Breast epithelium (tissue), 4 donors: ENCODE measurements at regions not wholly inside any gene's neighbourhood (a gene's known extent, or its start where the extent isn't known, plus 50 kb on each side); places are given as distances from the start of the nearest gene placed in this dataset.

ENCODE experiments used
- DNase-seq, 2 donors: peaks; one replicate each; pipeline ENCODE4 v3.0.0-alpha.2; 2019; ENCODE audit warnings: low spot score in 2 of 2
- H3K27ac ChIP-seq, 2 donors: fragments of 200-600 bp; sonication (generic) in 1 of 2; one replicate each; pipeline ENCODE4 v1.5.1; 2016 to 2019; ENCODE audit warnings: mild to moderate bottlenecking in 1 of 2
- H3K27me3 ChIP-seq, 2 donors: fragments of 200-600 bp; sonication (generic) in 1 of 2; one replicate each; pipeline versions ENCODE4 v1.5.1 to v1.6.0; 2017 to 2019; ENCODE audit warnings: control low read depth in 1 of 2, mild to moderate bottlenecking in 1 of 2
- H3K36me3 ChIP-seq: fragments of 200-600 bp; one replicate; pipeline ENCODE4 v1.5.1; 2019
- H3K4me1 ChIP-seq, 2 donors: fragments of 200-600 bp; sonication (generic); one replicate each; pipeline ENCODE4 v1.5.1; 2016 to 2019; ENCODE audit warnings: control low read depth in 1 of 2
- H3K4me3 ChIP-seq, 3 donors: fragments of 200-600 bp; sonication (generic); 1 replicate in 2 of 3; 2 replicates in 1 of 3; pipeline ENCODE4 v1.5.1; 2016 to 2019; ENCODE audit warnings: mild to moderate bottlenecking in 3 of 3, moderate library complexity in 2 of 3
- H3K9me3 ChIP-seq, 2 donors: fragments of 200-600 bp; sonication (generic) in 1 of 2; one replicate each; pipeline ENCODE4 v1.5.1; 2016 to 2019; ENCODE audit warnings: control low read depth in 1 of 2
- POLR2A ChIP-seq: fragments of 450-650 bp; IDR thresholded peaks from one replicate; pipeline ENCODE4 v1.6.1; 2016; ENCODE audit warnings: antibody characterized with exemption, mild to moderate bottlenecking, moderate library complexity
- POLR2AphosphoS5 ChIP-seq, 3 donors: sonication (generic); formaldehyde crosslinking; IDR thresholded peaks; one replicate each; pipeline ENCODE4 v1.6.1; 2017; ENCODE audit warnings: antibody characterized with exemption in 3 of 3
- intact Hi-C: fragments of 100-400 bp; cut with DNase I; formaldehyde crosslinking; loops from one replicate; pipeline ENCODE4 v1.15.1; 2023; ENCODE audit warnings: low total_unique reads
- TF ChIP-seq, protein P1 (sequence below), 3 donors: fragments of 450-650 bp; IDR thresholded peaks; one replicate each; pipeline ENCODE4 v1.5.1; 2016 to 2017; ENCODE audit warnings: antibody characterized with exemption in 3 of 3, mild to moderate bottlenecking in 3 of 3, moderate library complexity in 3 of 3

- no peaks in the 10 kb centered on the region for H3K36me3 ChIP-seq
- no peaks in the 10 kb centered on the region for H3K27me3 ChIP-seq
- H3K27ac ChIP-seq: no peak overlapping the region
- no peak for DNase-seq
- TF ChIP-seq, protein P1, sequence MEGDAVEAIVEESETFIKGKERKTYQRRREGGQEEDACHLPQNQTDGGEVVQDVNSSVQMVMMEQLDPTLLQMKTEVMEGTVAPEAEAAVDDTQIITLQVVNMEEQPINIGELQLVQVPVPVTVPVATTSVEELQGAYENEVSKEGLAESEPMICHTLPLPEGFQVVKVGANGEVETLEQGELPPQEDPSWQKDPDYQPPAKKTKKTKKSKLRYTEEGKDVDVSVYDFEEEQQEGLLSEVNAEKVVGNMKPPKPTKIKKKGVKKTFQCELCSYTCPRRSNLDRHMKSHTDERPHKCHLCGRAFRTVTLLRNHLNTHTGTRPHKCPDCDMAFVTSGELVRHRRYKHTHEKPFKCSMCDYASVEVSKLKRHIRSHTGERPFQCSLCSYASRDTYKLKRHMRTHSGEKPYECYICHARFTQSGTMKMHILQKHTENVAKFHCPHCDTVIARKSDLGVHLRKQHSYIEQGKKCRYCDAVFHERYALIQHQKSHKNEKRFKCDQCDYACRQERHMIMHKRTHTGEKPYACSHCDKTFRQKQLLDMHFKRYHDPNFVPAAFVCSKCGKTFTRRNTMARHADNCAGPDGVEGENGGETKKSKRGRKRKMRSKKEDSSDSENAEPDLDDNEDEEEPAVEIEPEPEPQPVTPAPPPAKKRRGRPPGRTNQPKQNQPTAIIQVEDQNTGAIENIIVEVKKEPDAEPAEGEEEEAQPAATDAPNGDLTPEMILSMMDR (IDR thresholded peaks at IDR 0.05): no peak
- TF ChIP-seq POLR2AphosphoS5 (IDR thresholded peaks at IDR 0.05): no peak
- TF ChIP-seq POLR2A: no peak
- H3K4me1 ChIP-seq: no peaks in the 10 kb centered on the region
- H3K4me3 ChIP-seq: no peak overlapping the region
- H3K9me3 ChIP-seq: no peaks in the 10 kb centered on the region
- intact Hi-C loops: loop anchor here (5.0 kb wide), 1 partner anchor 286 kb away; no protein-coding TSS in a partner anchor
Measured at GRCh38 chr12:67501362-67501761, 147.2 kb upstream of the DYRK2 start.

DNA sequence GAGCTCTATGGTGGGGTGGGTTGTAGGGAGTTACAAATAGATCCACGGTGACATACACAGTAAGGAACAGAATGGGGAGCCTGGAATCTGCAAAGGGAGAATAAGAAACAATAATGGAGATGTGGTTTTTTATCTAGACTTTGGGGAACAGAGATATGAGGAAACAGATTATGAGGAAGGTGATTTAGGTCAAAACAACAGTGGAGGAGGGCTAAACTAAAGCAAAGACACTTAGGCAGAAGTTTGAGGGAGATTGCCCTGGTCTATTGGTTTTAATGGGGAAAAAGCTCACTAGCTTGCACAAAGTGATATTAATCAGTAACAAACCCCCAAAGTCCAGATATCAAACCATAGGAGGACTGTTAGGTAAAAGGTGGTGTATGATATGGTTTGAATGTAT, 144.5 kb upstream of the DYRK2 start:
- H3K4me1 ChIP-seq: no peaks in the 10 kb centered on the region
- DNase-seq: no peak
- no peak overlapping the region for H3K27ac ChIP-seq
- no peak for TF ChIP-seq POLR2AphosphoS5 (IDR thresholded peaks at IDR 0.05)
- no peak for TF ChIP-seq POLR2A
- TF ChIP-seq, protein P1 (IDR thresholded peaks at IDR 0.05): no peak
- H3K4me3 ChIP-seq: no peak overlapping the region
- no peaks in the 10 kb centered on the region for H3K36me3 ChIP-seq
- intact Hi-C loops: loop anchor here (5.0 kb wide), 1 partner anchor 283 kb away; no protein-coding TSS in a partner anchor
- H3K9me3 ChIP-seq: no peaks in the 10 kb centered on the region
- no peaks in the 10 kb centered on the region for H3K27me3 ChIP-seq

DNA sequence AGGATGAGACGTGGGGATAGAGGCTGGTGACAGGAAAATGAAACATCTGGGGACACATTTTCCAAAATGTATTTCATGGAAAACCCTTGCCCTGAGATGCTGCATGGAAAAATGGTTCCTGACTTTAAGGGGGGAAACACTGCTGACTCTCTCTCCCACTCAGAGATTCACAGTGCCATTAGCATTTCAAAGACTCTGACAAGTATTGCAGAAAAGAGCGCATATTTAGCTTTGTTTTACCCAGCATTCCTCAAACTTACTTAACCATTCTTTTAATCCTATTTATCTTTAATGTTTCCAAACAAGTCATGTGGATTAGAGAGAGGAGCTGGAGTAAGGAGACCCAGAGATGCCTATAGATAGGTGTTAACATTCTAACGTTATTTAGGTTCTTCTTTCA, 141.8 kb upstream of the DYRK2 start:
- no peaks in the 10 kb centered on the region for H3K36me3 ChIP-seq
- no peaks in the 10 kb centered on the region for H3K9me3 ChIP-seq
- H3K4me3 ChIP-seq: no peak overlapping the region
- no peak for DNase-seq
- intact Hi-C loops: no loop called here
- no peak for TF ChIP-seq POLR2A
- TF ChIP-seq POLR2AphosphoS5 (IDR thresholded peaks at IDR 0.05): no peak
- TF ChIP-seq, protein P1 (IDR thresholded peaks at IDR 0.05): no peak
- no peak overlapping the region for H3K27ac ChIP-seq
- H3K4me1 ChIP-seq: no peaks in the 10 kb centered on the region
- no peaks in the 10 kb centered on the region for H3K27me3 ChIP-seq

- DNase-seq: no peak
- TF ChIP-seq POLR2AphosphoS5 (IDR thresholded peaks at IDR 0.05) (no peak), POLR2A (no peak)
- TF ChIP-seq, protein P1 (IDR thresholded peaks at IDR 0.05): no peak
- Histone ChIP-seq H3K27ac (no peak overlapping the region), H3K27me3 (no peaks in the 10 kb centered on the region), H3K4me3 (no peak overlapping the region), H3K4me1 (no peaks in the 10 kb centered on the region), H3K9me3 (no peaks in the 10 kb centered on the region), H3K36me3 (no peaks in the 10 kb centered on the region)
- intact Hi-C loops: no loop called here
Measured at GRCh38 chr12:67508830-67509229, 139.7 kb upstream of the DYRK2 start.

DNA sequence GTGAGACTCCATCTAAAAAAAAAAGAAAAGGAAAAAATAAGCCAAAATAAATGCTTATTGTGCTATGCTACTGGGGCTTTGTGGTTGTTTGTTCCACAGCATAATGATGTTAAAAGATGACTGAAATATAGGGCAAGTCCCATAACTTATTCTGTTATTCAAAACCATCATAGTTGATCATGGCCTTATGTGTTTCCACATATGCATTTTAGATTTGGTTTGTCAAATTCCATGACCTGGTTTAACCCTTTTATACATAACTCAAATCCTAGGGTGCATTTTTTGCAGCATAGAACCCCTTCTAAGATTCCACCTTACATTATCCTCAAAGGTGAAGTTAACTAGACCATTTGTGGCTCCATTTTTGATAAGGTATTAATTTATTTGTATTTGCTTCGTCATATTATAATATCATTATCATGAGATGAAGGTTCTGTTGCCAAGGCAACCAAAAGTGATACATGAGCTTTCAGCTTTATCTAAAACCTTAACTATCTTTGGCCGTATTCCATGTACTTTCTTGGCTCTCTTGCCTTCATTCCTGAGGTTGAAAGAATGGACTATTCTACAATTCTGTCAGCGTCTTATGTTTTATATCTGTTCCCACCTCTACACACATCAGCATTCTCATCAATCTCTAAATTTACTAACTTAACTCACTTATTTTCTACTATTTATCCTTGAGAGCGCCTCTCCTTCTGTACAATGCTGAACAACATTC, 138.7 kb upstream of the DYRK2 start:
- Histone ChIP-seq H3K27ac (no peak overlapping the region), H3K4me3 (no peak overlapping the region), H3K36me3 (no peaks in the 10 kb centered on the region), H3K4me1 (no peaks in the 10 kb centered on the region), H3K27me3 (no peaks in the 10 kb centered on the region), H3K9me3 (no peaks in the 10 kb centered on the region)
- DNase-seq: no peak
- TF ChIP-seq POLR2A: no peak
- no peak for TF ChIP-seq POLR2AphosphoS5 (IDR thresholded peaks at IDR 0.05)
- TF ChIP-seq, protein P1 (IDR thresholded peaks at IDR 0.05): no peak
- intact Hi-C loops: no loop called here
